Glutamatergic neuron (in vitro differentiated cells): ENCODE measurements at regions not wholly inside any gene's neighbourhood (a gene's known extent, or its start where the extent isn't known, plus 50 kb on each side); places are given as distances from the start of the nearest gene placed in this dataset.

ENCODE experiments used
- DNase-seq: peaks from one replicate; pipeline ENCODE4 v3.0.0; 2022
- H3K27ac Mint-ChIP-seq: one replicate; pipeline ENCODE4 v1.8.0; 2020; ENCODE audit warnings: mild to moderate bottlenecking, mixed read lengths, inconsistent platforms; ENCODE audit not compliant: unreplicated experiment
- H3K27me3 Mint-ChIP-seq: one replicate; pipeline ENCODE4 v1.8.0; 2020; ENCODE audit warnings: mild to moderate bottlenecking, moderate library complexity, mixed read lengths, inconsistent platforms; ENCODE audit not compliant: unreplicated experiment
- H3K36me3 Mint-ChIP-seq: one replicate; pipeline ENCODE4 v1.8.0; 2020; ENCODE audit warnings: mild to moderate bottlenecking, mixed read lengths, inconsistent platforms; ENCODE audit not compliant: unreplicated experiment
- H3K4me1 Mint-ChIP-seq: one replicate; pipeline ENCODE4 v1.8.0; 2020; ENCODE audit warnings: mild to moderate bottlenecking, low read depth, mixed read lengths, inconsistent platforms; ENCODE audit not compliant: unreplicated experiment
- H3K4me3 Mint-ChIP-seq: one replicate; pipeline ENCODE4 v1.8.0; 2020; ENCODE audit warnings: mild to moderate bottlenecking, mixed read lengths, inconsistent platforms; ENCODE audit not compliant: unreplicated experiment
- H3K9me3 Mint-ChIP-seq: one replicate; pipeline ENCODE4 v1.8.0; 2020; ENCODE audit warnings: mild to moderate bottlenecking, moderate library complexity, mixed read lengths, inconsistent platforms; ENCODE audit not compliant: unreplicated experiment
- TF ChIP-seq, protein P1 (sequence below): fragments of 200-600 bp; sonication (generic); IDR thresholded peaks from one replicate; pipeline ENCODE4 v1.5.0; 2021; ENCODE audit not compliant: partially characterized antibody, unreplicated experiment

DNA sequence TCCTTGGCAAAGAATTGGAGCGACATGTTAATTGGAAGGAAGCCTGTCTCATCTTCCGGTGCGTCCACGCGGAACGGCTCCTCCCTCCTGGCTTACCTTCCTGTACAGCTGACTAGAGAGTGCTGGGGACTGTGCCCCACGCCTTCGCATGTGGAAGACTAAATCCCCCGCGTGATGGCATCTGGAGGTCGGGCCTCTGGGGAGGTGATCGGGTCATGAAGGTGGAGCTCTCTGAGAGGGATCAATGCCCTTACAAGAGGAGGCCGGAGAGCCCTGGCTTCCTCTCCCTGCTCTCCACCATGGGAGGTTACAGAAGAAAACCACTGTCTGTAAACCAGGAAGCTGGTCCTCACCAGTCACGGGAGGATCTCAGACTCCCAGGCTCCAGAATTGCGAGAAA lies 104.1 kb upstream of the OTOS start:
- Mint-ChIP-seq H3K4me1 (peaks cover 27% of the 10 kb centered on the region), H3K9me3 (peaks cover 3% of the 10 kb centered on the region), H3K27me3 (peaks cover 13% of the 10 kb centered on the region), H3K27ac (peak overlapping the region; percentile 12), H3K36me3 (peaks cover 3% of the 10 kb centered on the region), H3K4me3 (no peak overlapping the region)
- TF ChIP-seq, protein P1, sequence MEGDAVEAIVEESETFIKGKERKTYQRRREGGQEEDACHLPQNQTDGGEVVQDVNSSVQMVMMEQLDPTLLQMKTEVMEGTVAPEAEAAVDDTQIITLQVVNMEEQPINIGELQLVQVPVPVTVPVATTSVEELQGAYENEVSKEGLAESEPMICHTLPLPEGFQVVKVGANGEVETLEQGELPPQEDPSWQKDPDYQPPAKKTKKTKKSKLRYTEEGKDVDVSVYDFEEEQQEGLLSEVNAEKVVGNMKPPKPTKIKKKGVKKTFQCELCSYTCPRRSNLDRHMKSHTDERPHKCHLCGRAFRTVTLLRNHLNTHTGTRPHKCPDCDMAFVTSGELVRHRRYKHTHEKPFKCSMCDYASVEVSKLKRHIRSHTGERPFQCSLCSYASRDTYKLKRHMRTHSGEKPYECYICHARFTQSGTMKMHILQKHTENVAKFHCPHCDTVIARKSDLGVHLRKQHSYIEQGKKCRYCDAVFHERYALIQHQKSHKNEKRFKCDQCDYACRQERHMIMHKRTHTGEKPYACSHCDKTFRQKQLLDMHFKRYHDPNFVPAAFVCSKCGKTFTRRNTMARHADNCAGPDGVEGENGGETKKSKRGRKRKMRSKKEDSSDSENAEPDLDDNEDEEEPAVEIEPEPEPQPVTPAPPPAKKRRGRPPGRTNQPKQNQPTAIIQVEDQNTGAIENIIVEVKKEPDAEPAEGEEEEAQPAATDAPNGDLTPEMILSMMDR: no peak
- DNase-seq: peak; percentile 57

DNA sequence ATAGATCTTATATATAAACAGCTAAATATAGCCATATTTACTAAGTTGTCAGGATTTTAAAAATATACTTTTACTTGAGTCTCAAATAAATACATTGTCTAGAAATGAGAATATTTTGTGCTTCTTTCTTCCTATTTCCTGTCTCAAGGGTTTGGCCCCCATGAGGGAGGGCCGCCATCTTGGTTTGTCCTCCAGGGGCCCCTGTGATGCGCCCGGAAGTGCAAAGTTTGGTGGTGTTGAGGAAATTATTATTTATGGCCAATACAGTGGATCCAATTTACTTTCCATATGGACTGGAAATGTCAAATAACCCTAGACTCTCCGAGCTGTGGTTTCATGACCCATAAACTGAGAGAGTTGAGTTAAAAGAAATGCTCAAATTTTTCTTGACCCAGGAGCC lies 104.7 kb upstream of the OTOS start:
- Mint-ChIP-seq H3K27me3 (peaks cover 15% of the 10 kb centered on the region), H3K27ac (peak overlapping the region; percentile 33)
- no peak for DNase-seq

DNA sequence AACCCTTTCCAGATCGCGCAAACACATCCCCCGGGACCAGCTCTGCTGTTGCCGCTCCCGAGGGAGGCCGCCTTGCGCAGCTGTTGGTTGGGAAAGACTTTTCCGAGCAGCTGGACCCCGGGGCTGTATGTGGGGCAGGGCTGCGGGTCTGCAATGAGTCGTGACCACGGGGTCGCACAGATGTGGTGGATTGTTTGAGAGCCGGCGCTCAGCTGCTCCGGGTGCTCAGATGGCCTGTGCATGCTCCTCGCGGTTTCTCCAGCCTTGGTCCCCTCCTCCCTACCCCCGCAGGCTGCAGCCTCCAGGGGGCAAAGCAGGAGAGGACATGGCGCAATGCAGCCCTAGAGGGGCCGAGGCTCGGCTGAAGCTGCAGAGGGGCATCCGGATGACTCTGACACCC lies 105.2 kb upstream of the OTOS start:
- TF ChIP-seq, protein P1: no peak
- H3K27me3 Mint-ChIP-seq: peaks cover 15% of the 10 kb centered on the region
- peaks cover 3% of the 10 kb centered on the region for H3K9me3 Mint-ChIP-seq
- DNase-seq: peak; percentile 71
- H3K4me1 Mint-ChIP-seq: peaks cover 27% of the 10 kb centered on the region
- no peaks in the 10 kb centered on the region for H3K36me3 Mint-ChIP-seq
- H3K4me3 Mint-ChIP-seq: no peak overlapping the region
- H3K27ac Mint-ChIP-seq: peak overlapping the region; percentile 33

More for the DNA sequence above, 104.7 kb upstream of the OTOS start:
- Mint-ChIP-seq H3K36me3 (peaks cover 3% of the 10 kb centered on the region), H3K4me1 (peaks cover 27% of the 10 kb centered on the region), H3K9me3 (peaks cover 3% of the 10 kb centered on the region), H3K4me3 (no peak overlapping the region)
- TF ChIP-seq, protein P1: no peak

DNA sequence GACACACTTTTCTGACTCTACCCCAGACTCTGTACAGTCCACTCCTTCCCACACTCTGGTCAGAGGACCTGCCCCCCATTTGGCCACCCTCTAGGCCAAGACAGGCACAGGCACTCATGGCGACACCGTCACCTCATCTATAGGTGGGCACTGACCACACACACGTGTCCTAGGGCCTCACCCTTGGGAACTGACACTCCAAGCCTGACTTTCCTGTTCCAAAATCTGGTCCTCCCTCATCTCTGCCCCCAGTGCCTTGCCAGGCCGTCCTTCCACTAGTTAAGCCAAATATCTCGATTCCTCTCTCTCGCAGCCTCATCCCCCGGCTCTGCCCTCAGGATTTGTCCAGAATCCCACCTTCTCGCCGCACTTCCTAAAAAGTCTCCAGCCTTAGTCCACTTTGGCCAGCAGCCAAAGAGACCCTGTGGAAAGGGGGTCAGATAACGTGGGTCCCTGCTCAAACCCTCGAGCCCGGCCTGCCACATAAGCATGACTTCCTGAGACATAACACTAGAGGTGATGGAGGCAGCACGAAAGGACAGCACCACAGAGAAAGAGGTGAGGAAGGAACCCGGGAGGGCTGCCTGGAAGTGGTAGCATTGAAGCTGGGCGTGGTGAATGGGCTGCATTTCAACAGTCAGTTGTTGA lies 105.8 kb upstream of the OTOS start:
- Mint-ChIP-seq H3K9me3 (peaks cover 3% of the 10 kb centered on the region), H3K4me3 (peak overlapping the region; percentile 47), H3K4me1 (peaks cover 27% of the 10 kb centered on the region), H3K27me3 (peaks cover 15% of the 10 kb centered on the region), H3K36me3 (no peaks in the 10 kb centered on the region), H3K27ac (no peak overlapping the region)
- DNase-seq: no peak
- TF ChIP-seq, protein P1: no peak

DNA sequence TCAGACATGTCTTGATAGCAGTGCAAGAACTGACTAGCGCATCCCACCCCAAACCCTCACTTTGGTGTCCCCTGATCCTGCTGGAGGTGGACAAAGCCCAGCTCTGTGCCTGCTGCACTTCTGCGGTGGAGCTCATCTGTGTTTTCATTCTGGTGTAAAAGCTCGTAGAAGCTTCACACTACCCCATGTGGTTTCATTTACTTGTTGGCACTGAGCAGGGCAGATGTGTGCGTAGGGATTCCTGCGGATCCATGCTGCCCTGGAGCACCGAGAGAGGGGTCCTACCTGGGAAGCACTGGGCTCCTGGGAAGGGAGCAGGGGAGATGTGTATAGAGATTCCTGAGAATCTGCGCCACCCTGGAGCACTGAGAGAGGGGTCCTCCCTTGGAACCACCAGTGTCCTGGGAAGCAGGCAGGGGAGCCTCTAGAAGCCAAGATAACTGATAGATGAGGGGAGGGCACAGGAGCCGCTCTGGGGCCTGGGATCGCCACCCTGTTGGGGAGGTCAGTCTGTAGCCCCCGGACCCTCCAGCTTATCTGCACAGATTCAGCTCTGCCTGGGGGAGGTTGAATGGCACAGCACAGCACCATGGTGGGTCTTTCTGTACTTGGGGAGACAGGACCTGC lies 106.9 kb upstream of the OTOS start:
- DNase-seq: no peak
- peaks cover 3% of the 10 kb centered on the region for H3K9me3 Mint-ChIP-seq
- TF ChIP-seq, protein P1: no peak
- no peaks in the 10 kb centered on the region for H3K36me3 Mint-ChIP-seq
- H3K4me1 Mint-ChIP-seq: peaks cover 27% of the 10 kb centered on the region
- H3K4me3 Mint-ChIP-seq: no peak overlapping the region
- H3K27me3 Mint-ChIP-seq: peaks cover 15% of the 10 kb centered on the region
- H3K27ac Mint-ChIP-seq: no peak overlapping the region
